ENCODE measurements at regions not wholly inside any gene's neighbourhood (a gene's known extent, or its start where the extent isn't known, plus 50 kb on each side); places are given as distances from the start of the nearest gene placed in this dataset.

GRCh38 chr7:96424411-96424810 is 102.5 kb upstream of the SLC25A13 start:
- TF ChIP-seq CTCF (IDR thresholded peaks at IDR 0.05; ENCODE audit: extremely low read depth in 1 of 2, insufficient read depth in 1 of 2, low read depth in 1 of 2, low read length in 2 of 2) (no peak), POLR2A (IDR thresholded peaks at IDR 0.05; ENCODE audit: low read depth, low read length) (no peak), EZH2 (IDR thresholded peaks at IDR 0.05; ENCODE audit: borderline replicate concordance, low read depth, low read length, severe bottlenecking) (no peak)
